Caco-2 (cell line): ENCODE measurements at regions not wholly inside any gene's neighbourhood (a gene's known extent, or its start where the extent isn't known, plus 50 kb on each side); places are given as distances from the start of the nearest gene placed in this dataset.

Experiments
- BruUV-seq: library from RNA; stranded (reverse); fragments of 400-500 nt; replicated peaks from 2 replicates; lab custom pipeline; 2021; lab: Mats Ljungman, UMichigan
- CTCF ChIA-PET: fragments of 300-600 bp; sonication (Branson Sonifier 250); formaldehyde crosslinking; loops from one replicate; lab custom pipeline; 2022; ENCODE audit warnings: antibody characterized with exemption; lab: Charles Lee
- POLR2A ChIA-PET: fragments of 300-600 bp; sonication (Branson Sonifier 250); formaldehyde crosslinking; loops from one replicate; lab custom pipeline; 2022; ENCODE audit warnings: antibody characterized with exemption; lab: Charles Lee
- DNase-seq, 2 experiments: peaks; one replicate each; pipeline versions ENCODE4 v3.0.0 to v3.0.0-alpha.2; 2020 to 2022
- H3K27me3 ChIP-seq: replicated peaks from 2 replicates; pipeline ENCODE4 v1.6.0; 2011; ENCODE audit warnings: low read length; ENCODE audit not compliant: control insufficient read depth, insufficient read depth
- H3K36me3 ChIP-seq: 2 replicates; pipeline ENCODE4 v1.5.1; 2011; ENCODE audit warnings: low read length; ENCODE audit not compliant: control insufficient read depth, insufficient read depth
- H3K4me1 ChIP-seq: fragments of 250-450 bp; sonication (Bioruptor Pico); 2 replicates; pipeline ENCODE4 v1.5.1; 2020; ENCODE audit warnings: mild to moderate bottlenecking
- H3K4me3 ChIP-seq: 2 replicates; pipeline ENCODE4 v1.5.1; 2011; ENCODE audit warnings: low read depth, mild to moderate bottlenecking, control low read depth, low read length
- H3K9me3 ChIP-seq: fragments of 250-450 bp; sonication (Bioruptor Pico); 2 replicates; pipeline ENCODE4 v1.5.1; 2020; ENCODE audit warnings: mild to moderate bottlenecking, moderate library complexity
- H3K27ac Mint-ChIP-seq: one replicate; pipeline ENCODE4 v1.8.0; 2022; ENCODE audit warnings: mixed read lengths; ENCODE audit not compliant: unreplicated experiment
- H3K27me3 Mint-ChIP-seq: one replicate; pipeline ENCODE4 v1.8.0; 2022; ENCODE audit warnings: mixed read lengths; ENCODE audit not compliant: insufficient read depth, unreplicated experiment
- H3K36me3 Mint-ChIP-seq: one replicate; pipeline ENCODE4 v1.8.0; 2022; ENCODE audit warnings: mild to moderate bottlenecking, mixed read lengths; ENCODE audit not compliant: insufficient read depth, unreplicated experiment
- H3K4me1 Mint-ChIP-seq: one replicate; pipeline ENCODE4 v1.8.0; 2022; ENCODE audit warnings: low read depth, mixed read lengths; ENCODE audit not compliant: unreplicated experiment
- H3K4me3 Mint-ChIP-seq: one replicate; pipeline ENCODE4 v1.8.0; 2022; ENCODE audit warnings: mild to moderate bottlenecking, moderate library complexity, mixed read lengths; ENCODE audit not compliant: unreplicated experiment
- H3K9me3 Mint-ChIP-seq: one replicate; pipeline ENCODE4 v1.8.0; 2022; ENCODE audit warnings: mixed read lengths; ENCODE audit not compliant: unreplicated experiment
- intact Hi-C: fragments of 100-400 bp; cut with micrococcal nuclease; formaldehyde crosslinking; loops from one replicate; pipeline ENCODE4 v1.10.0; 2022; ENCODE audit not compliant: unreplicated experiment
- TF ChIP-seq, protein P1 (sequence below), 2 experiments: fragments of 200-600 bp in 1 of 2; IDR thresholded peaks; 1 replicate in 1 of 2; 2 replicates in 1 of 2; pipeline versions ENCODE4 v1.5.1 to v1.8.0; 2011 to 2022; ENCODE audit warnings: antibody characterized with exemption in 1 of 2, control low read depth in 1 of 2, inconsistent platforms in 1 of 2, low read depth in 1 of 2, low read length in 1 of 2, mild to moderate bottlenecking in 1 of 2, moderate library complexity in 1 of 2; ENCODE audit not compliant: insufficient read depth in 1 of 2, severe bottlenecking in 1 of 2, unreplicated experiment in 1 of 2

GRCh38 chr14:53444677-53445312 lies 291.7 kb upstream of the DDHD1 start:
- POLR2A ChIA-PET: interaction anchor here (0.6 kb wide), 2 partner anchors 512 to 515 kb away, joined by 3 to 14 read pairs; partner anchors contain the start of gene BMP4
- Histone ChIP-seq H3K36me3 (no peaks in the 10 kb centered on the region; the same call in 1 of the 2 replicates), H3K9me3 (peaks cover 11% of the 10 kb centered on the region; the same call in 1 of the 2 replicates), H3K27me3 (no peaks in the 10 kb centered on the region), H3K4me1 (peaks cover 31% of the 10 kb centered on the region), H3K4me3 (no peak overlapping the region)
- Mint-ChIP-seq H3K36me3 (peaks cover 10% of the 10 kb centered on the region), H3K27ac (no peak overlapping the region), H3K27me3 (no peaks in the 10 kb centered on the region), H3K9me3 (peaks cover 35% of the 10 kb centered on the region), H3K4me1 (peaks cover 37% of the 10 kb centered on the region), H3K4me3 (no peak overlapping the region)
- BruUV-seq: no TSS peak
- CTCF ChIA-PET: interaction anchor here (1.3 kb wide), 1 partner anchor 9 kb away, joined by 3 read pairs; no protein-coding TSS in a partner anchor
- TF ChIP-seq, protein P1, sequence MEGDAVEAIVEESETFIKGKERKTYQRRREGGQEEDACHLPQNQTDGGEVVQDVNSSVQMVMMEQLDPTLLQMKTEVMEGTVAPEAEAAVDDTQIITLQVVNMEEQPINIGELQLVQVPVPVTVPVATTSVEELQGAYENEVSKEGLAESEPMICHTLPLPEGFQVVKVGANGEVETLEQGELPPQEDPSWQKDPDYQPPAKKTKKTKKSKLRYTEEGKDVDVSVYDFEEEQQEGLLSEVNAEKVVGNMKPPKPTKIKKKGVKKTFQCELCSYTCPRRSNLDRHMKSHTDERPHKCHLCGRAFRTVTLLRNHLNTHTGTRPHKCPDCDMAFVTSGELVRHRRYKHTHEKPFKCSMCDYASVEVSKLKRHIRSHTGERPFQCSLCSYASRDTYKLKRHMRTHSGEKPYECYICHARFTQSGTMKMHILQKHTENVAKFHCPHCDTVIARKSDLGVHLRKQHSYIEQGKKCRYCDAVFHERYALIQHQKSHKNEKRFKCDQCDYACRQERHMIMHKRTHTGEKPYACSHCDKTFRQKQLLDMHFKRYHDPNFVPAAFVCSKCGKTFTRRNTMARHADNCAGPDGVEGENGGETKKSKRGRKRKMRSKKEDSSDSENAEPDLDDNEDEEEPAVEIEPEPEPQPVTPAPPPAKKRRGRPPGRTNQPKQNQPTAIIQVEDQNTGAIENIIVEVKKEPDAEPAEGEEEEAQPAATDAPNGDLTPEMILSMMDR (IDR thresholded peaks at IDR 0.05; ENCODE audit: insufficient read depth in 1 of 2, low read depth in 1 of 2, low read length in 1 of 2, severe bottlenecking in 1 of 2, unreplicated experiment in 1 of 2): no peak
- no peak for DNase-seq
- intact Hi-C loops: loop anchor here (1.0 kb wide), 1 partner anchor 14 kb away; no protein-coding TSS in a partner anchor

- Histone ChIP-seq H3K27me3 (no peaks in the 10 kb centered on the region), H3K4me1 (peaks cover 27% of the 10 kb centered on the region), H3K9me3 (peaks cover 11% of the 10 kb centered on the region; the same call in 1 of the 2 replicates), H3K4me3 (no peak overlapping the region), H3K36me3 (no peaks in the 10 kb centered on the region; the same call in 1 of the 2 replicates)
- DNase-seq: peak; percentile 39 to 45
- Mint-ChIP-seq H3K4me3 (no peak overlapping the region), H3K4me1 (peaks cover 32% of the 10 kb centered on the region), H3K27me3 (no peaks in the 10 kb centered on the region), H3K9me3 (peaks cover 41% of the 10 kb centered on the region), H3K27ac (peak overlapping the region; percentile 30), H3K36me3 (peaks cover 6% of the 10 kb centered on the region)
- TF ChIP-seq, protein P1 (IDR thresholded peaks at IDR 0.05; ENCODE audit: insufficient read depth in 1 of 2, low read depth in 1 of 2, low read length in 1 of 2, severe bottlenecking in 1 of 2, unreplicated experiment in 1 of 2): no peak
- intact Hi-C loops: no loop called here
- ChIA-PET CTCF (no interaction called here), POLR2A (interaction anchor here (0.6 kb wide), 1 partner anchor 17 kb away, joined by 3 read pairs; no protein-coding TSS in a partner anchor)
- no TSS peak for BruUV-seq
These were observed 288.7 kb upstream of the DDHD1 start for GRCh38 chr14:53441789-53442188.

DNA sequence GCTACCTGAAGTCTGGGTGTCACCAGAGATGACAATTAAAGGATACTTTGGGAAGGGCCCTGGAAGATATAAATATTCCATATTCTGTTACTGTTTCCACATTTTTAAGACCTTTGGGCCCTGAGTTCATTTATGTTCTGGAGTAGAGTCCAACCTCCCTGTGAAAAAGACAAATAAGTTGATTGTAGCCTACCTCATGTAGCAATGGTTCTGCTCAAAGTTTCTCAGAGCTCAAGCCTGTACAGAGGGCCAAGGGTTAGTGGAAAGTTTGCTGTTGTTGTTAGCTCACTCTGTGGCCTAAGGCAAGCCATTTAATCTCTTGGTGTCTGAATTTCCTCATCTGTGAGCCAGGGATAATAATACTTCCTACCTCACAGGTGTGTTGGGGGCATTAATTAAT lies 284.7 kb upstream of the DDHD1 start:
- Mint-ChIP-seq H3K36me3 (peaks cover 6% of the 10 kb centered on the region), H3K4me3 (no peak overlapping the region), H3K9me3 (peaks cover 34% of the 10 kb centered on the region), H3K27me3 (no peaks in the 10 kb centered on the region), H3K27ac (no peak overlapping the region), H3K4me1 (peaks cover 28% of the 10 kb centered on the region)
- H3K27me3 ChIP-seq: no peaks in the 10 kb centered on the region
- DNase-seq: peak in 1 of 2 experiments; percentile 38
- peaks cover 21% of the 10 kb centered on the region for H3K4me1 ChIP-seq
- POLR2A ChIA-PET: no interaction called here
- H3K9me3 ChIP-seq: peaks cover 21% of the 10 kb centered on the region
- intact Hi-C loops: no loop called here
- TF ChIP-seq, protein P1 (IDR thresholded peaks at IDR 0.05; ENCODE audit: insufficient read depth in 1 of 2, low read depth in 1 of 2, low read length in 1 of 2, severe bottlenecking in 1 of 2, unreplicated experiment in 1 of 2): no peak
- H3K36me3 ChIP-seq: no peaks in the 10 kb centered on the region; the same call in 1 of the 2 replicates
- CTCF ChIA-PET: no interaction called here
- no peak overlapping the region for H3K4me3 ChIP-seq
- BruUV-seq: no TSS peak
